Heart right ventricle (tissue), 16 donors: ENCODE measurements at regions not wholly inside any gene's neighbourhood (a gene's known extent, or its start where the extent isn't known, plus 50 kb on each side); places are given as distances from the start of the nearest gene placed in this dataset.

Experiments
- ATAC-seq, 8 donors: fragments of 200-7000 bp; cut with Tn5 transposase; one replicate each; pipeline ENCODE4 v1.9.1; 2020; ENCODE audit warnings: mild to moderate bottlenecking in 8 of 8, moderate library complexity in 8 of 8, moderate number of reproducible peaks in 1 of 8
- DNase-seq, 2 donors: peaks; one replicate each; pipeline ENCODE4 v3.0.0-alpha.2; 2020
- H3K27ac ChIP-seq, 10 donors: fragments of 200-600 bp; sonication (generic) in 2 of 10; one replicate each; pipeline versions ENCODE4 v1.5.0 to v1.8.0; 2020 to 2022; ENCODE audit warnings: mild to moderate bottlenecking in 3 of 10
- H3K27me3 ChIP-seq, 7 donors: fragments of 200-600 bp; one replicate each; pipeline ENCODE4 v1.8.0; 2021 to 2022; ENCODE audit warnings: mild to moderate bottlenecking in 2 of 7
- H3K36me3 ChIP-seq, 9 donors: fragments of 200-600 bp; sonication (generic) in 1 of 9; one replicate each; pipeline versions ENCODE4 v1.5.0 to v1.8.0; 2020 to 2022; ENCODE audit warnings: mild to moderate bottlenecking in 2 of 9
- H3K4me1 ChIP-seq, 9 donors: fragments of 200-600 bp; sonication (generic) in 1 of 9; one replicate each; pipeline versions ENCODE4 v1.5.0 to v1.8.0; 2020 to 2022; ENCODE audit warnings: mild to moderate bottlenecking in 4 of 9
- H3K4me3 ChIP-seq, 10 donors: fragments of 200-600 bp; sonication (generic) in 2 of 10; one replicate each; pipeline versions ENCODE4 v1.5.0 to v1.8.0; 2020 to 2022; ENCODE audit warnings: mild to moderate bottlenecking in 7 of 10, moderate library complexity in 2 of 10
- H3K9me3 ChIP-seq, 11 donors: fragments of 200-600 bp in 10 of 11; sonication (generic) in 2 of 11; one replicate each; pipeline versions ENCODE4 v1.5.0 to v1.8.0; 2013 to 2022; ENCODE audit warnings: mild to moderate bottlenecking in 2 of 11, control low read depth in 1 of 11, moderate library complexity in 1 of 11
- WGBS, 2 donors: extraction: QIAGEN DNeasy Blood & Tissue Kit; methylation state at CpG; one replicate each; pipeline ENCODE4 v1.1.7; 2013; ENCODE audit warnings: inconsistent platforms in 1 of 2; 5-methylcytosine and 5-hydroxymethylcytosine counted together
- intact Hi-C, 10 donors: fragments of 100-400 bp; cut with DNase I; formaldehyde crosslinking; loops; one replicate each; pipeline versions ENCODE4 v1.11.1 to v1.14.2; 2022
- TF ChIP-seq, protein P1 (sequence below), 9 donors: fragments of 200-600 bp; sonication (generic) in 2 of 9; IDR thresholded peaks; one replicate each; pipeline versions ENCODE4 v1.5.0 to v1.8.0; 2021 to 2022; ENCODE audit warnings: antibody characterized with exemption in 9 of 9, mild to moderate bottlenecking in 5 of 9, moderate library complexity in 1 of 9
- donor health status: Arrhythmogenic right ventricular cardiomyopathy.
- donor health status: ischemic (EF 13 %, LVEDD 7.1; RV severe dilation, severe dysfunction).
- donor health status: healthy with polysubstance abuse.
- donor health status: DM: no; HTN: yes; CAD: no.
- donor health status: DM: no; HTN: no; CAD: no.
- donor health status: ischemic (EF 25% LVEDD 6.9; RV normal size, moderate dysfunction).
- donor health status: ischemic (EF 25% LVEDD 5.7; RV mildly dilated, moderate dysfunction).
- donor health status: healthy.
- donor health status: DM: yes; HTN: yes; CAD: no.
- donor health status: Ischemic cardiomyopathy.
- donor health status: ischemic (EF 35%, LVEDD 5.7; RV mildly dilated, moderate dysfunction).
- donor health status: nonischemic (EF 11% LVEDD 7.7; RV severe dilation, severe dysfunction).
- donor health status: DM: yes; HTN: yes; CAD: no.
- donor health status: PGD.
- donor health status: ischemic (EF 29% LVEDD 5.4; RV normal size, mild dysfunction).
- donor health status: nonischemic (EF 23%, LVEDD 6.1; RV moderate dilation, normal function).

GRCh38 chr16:27613238-27613791 lies 63.4 kb downstream of the KATNIP start:
- 79 to 85% methylated on average over 8 of the region's 8 CpGs for WGBS, 2 donors
- H3K4me3 ChIP-seq = no peak overlapping the region
- intact Hi-C loops = no loop called here

GRCh38 chr16:27617665-27618064 lies 67.7 kb downstream of the KATNIP start:
- peaks cover 0 to 21% (median 9%) of the 10 kb centered on the region in 9 donors for H3K4me1 ChIP-seq
- ATAC-seq (no peak), DNase-seq (no peak)
- intact Hi-C loops = no loop called here
- no peak overlapping the region for H3K4me3 ChIP-seq
- H3K27ac ChIP-seq = no peak overlapping the region
- no peaks in the 10 kb centered on the region for H3K9me3 ChIP-seq
- TF ChIP-seq, protein P1, sequence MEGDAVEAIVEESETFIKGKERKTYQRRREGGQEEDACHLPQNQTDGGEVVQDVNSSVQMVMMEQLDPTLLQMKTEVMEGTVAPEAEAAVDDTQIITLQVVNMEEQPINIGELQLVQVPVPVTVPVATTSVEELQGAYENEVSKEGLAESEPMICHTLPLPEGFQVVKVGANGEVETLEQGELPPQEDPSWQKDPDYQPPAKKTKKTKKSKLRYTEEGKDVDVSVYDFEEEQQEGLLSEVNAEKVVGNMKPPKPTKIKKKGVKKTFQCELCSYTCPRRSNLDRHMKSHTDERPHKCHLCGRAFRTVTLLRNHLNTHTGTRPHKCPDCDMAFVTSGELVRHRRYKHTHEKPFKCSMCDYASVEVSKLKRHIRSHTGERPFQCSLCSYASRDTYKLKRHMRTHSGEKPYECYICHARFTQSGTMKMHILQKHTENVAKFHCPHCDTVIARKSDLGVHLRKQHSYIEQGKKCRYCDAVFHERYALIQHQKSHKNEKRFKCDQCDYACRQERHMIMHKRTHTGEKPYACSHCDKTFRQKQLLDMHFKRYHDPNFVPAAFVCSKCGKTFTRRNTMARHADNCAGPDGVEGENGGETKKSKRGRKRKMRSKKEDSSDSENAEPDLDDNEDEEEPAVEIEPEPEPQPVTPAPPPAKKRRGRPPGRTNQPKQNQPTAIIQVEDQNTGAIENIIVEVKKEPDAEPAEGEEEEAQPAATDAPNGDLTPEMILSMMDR (IDR thresholded peaks at IDR 0.05) = no peak
- no peaks in the 10 kb centered on the region for H3K27me3 ChIP-seq
- peaks cover 0 to 15% (median 0%) of the 10 kb centered on the region in 9 donors for H3K36me3 ChIP-seq
- WGBS, 2 donors = 95 to 96% methylated on average over 4 of the region's 4 CpGs

More at GRCh38 chr16:27613238-27613791, 63.4 kb downstream of the KATNIP start:
- H3K27ac ChIP-seq = no peak overlapping the region
- TF ChIP-seq, protein P1 (IDR thresholded peaks at IDR 0.05) = no peak
- DNase-seq = no peak
- H3K27me3 ChIP-seq = no peaks in the 10 kb centered on the region
- H3K9me3 ChIP-seq = no peaks in the 10 kb centered on the region
- H3K4me1 ChIP-seq = peaks cover 0 to 10% (median 3%) of the 10 kb centered on the region in 9 donors
- H3K36me3 ChIP-seq = peaks cover 0 to 5% (median 0%) of the 10 kb centered on the region in 9 donors
- ATAC-seq = no peak

GRCh38 chr16:27618165-27618564 lies 68.2 kb downstream of the KATNIP start:
- TF ChIP-seq, protein P1 (IDR thresholded peaks at IDR 0.05) = no peak
- Histone ChIP-seq H3K27me3 (no peaks in the 10 kb centered on the region), H3K36me3 (peaks cover 0 to 20% (median 0%) of the 10 kb centered on the region in 9 donors), H3K9me3 (no peaks in the 10 kb centered on the region), H3K4me3 (no peak overlapping the region), H3K27ac (no peak overlapping the region), H3K4me1 (peaks cover 0 to 21% (median 9%) of the 10 kb centered on the region in 9 donors)
- DNase-seq (no peak), ATAC-seq (peak in 5 of 8 donors; percentile 10 to 37 (median 32))
- intact Hi-C loops = no loop called here
- 70 to 73% methylated on average over 15 of the region's 15 CpGs for WGBS, 2 donors

GRCh38 chr16:27618606-27619327 lies 68.8 kb downstream of the KATNIP start:
- TF ChIP-seq, protein P1 (IDR thresholded peaks at IDR 0.05) = no peak
- 38 to 50% methylated on average over 7 of the region's 7 CpGs for WGBS, 2 donors
- DNase-seq (no peak), ATAC-seq (peak in 7 of 8 donors; percentile 61 to 91 (median 80))
- Histone ChIP-seq H3K27ac (peak overlapping the region in 1 of 10 donors; percentile 10), H3K4me3 (no peak overlapping the region), H3K27me3 (no peaks in the 10 kb centered on the region), H3K9me3 (no peaks in the 10 kb centered on the region), H3K36me3 (peaks cover 0 to 20% (median 0%) of the 10 kb centered on the region in 9 donors), H3K4me1 (peaks cover 0 to 21% (median 9%) of the 10 kb centered on the region in 9 donors)
- intact Hi-C loops = no loop called here
